NCI-H128 (cell line): ENCODE measurements at regions not wholly inside any gene's neighbourhood (a gene's known extent, or its start where the extent isn't known, plus 50 kb on each side); places are given as distances from the start of the nearest gene placed in this dataset.
A peak's percentile ranks its signal among the peaks of the same experiment; 100 is the strongest.
"Not testable (repeated sequence)": the region's sequence is repeated elsewhere in the genome, so short reads cannot be mapped to it uniquely, and the experiment has no call there.

Experiments used
- DNase-seq: peaks from one replicate; lab custom pipeline; 2025; ENCODE audit not compliant: unreplicated experiment; lab: John Stamatoyannopoulos, UW

- DNase-seq, result no peak
These were observed 174.3 kb downstream of the TFAP2B start for GRCh38 chr6:50992704-50993625.

GRCh38 chr6:50993941-50994720, 175.5 kb downstream of the TFAP2B start:
- DNase-seq, result no peak

- DNase-seq, result no peak
These were observed 176.4 kb downstream of the TFAP2B start for GRCh38 chr6:50995036-50995435.

- DNase-seq, result no peak
These were observed 180.2 kb downstream of the TFAP2B start for GRCh38 chr6:50998905-50999304.

- DNase-seq, result no peak
These were observed 182.7 kb downstream of the TFAP2B start for GRCh38 chr6:51001399-51001798.

- DNase-seq, result no peak
These were observed 185.7 kb downstream of the TFAP2B start for GRCh38 chr6:51004380-51004779.

GRCh38 chr6:51005779-51006178, 187.1 kb downstream of the TFAP2B start:
- DNase-seq, result no peak

- DNase-seq, result no peak
These were observed 188.6 kb downstream of the TFAP2B start for GRCh38 chr6:51007237-51007636.

- DNase-seq, result not testable (repeated sequence)
These were observed 190.0 kb downstream of the TFAP2B start for GRCh38 chr6:51008693-51009092.

- DNase-seq, result no peak
These were observed 194.7 kb downstream of the TFAP2B start for GRCh38 chr6:51013376-51013775.

- DNase-seq, result no peak
These were observed 196.7 kb downstream of the TFAP2B start for GRCh38 chr6:51015394-51015793.

GRCh38 chr6:51016489-51016888, 197.8 kb downstream of the TFAP2B start:
- no peak for DNase-seq

GRCh38 chr6:51019806-51020205, 201.1 kb downstream of the TFAP2B start:
- DNase-seq, result peak; percentile 43

GRCh38 chr6:51021171-51021570, 202.5 kb downstream of the TFAP2B start:
- no peak for DNase-seq

- no peak for DNase-seq
These were observed 205.5 kb downstream of the TFAP2B start for GRCh38 chr6:51024126-51024525.

GRCh38 chr6:51025082-51025777, 206.6 kb downstream of the TFAP2B start:
- DNase-seq, result no peak

GRCh38 chr6:51027283-51028065, 208.8 kb downstream of the TFAP2B start:
- no peak for DNase-seq

- DNase-seq, result no peak
These were observed 209.6 kb downstream of the TFAP2B start for GRCh38 chr6:51028276-51028675.

- DNase-seq, result no peak
These were observed 210.9 kb downstream of the TFAP2B start for GRCh38 chr6:51029561-51029960.

- peak; percentile 60 for DNase-seq
These were observed 226.9 kb downstream of the TFAP2B start for GRCh38 chr6:51045548-51045947.
